CD4-positive, alpha-beta T cell (primary cell): ENCODE measurements at regions not wholly inside any gene's neighbourhood (a gene's known extent, or its start where the extent isn't known, plus 50 kb on each side); places are given as distances from the start of the nearest gene placed in this dataset.

Experiments used
- ATAC-seq: fragments of 200-7000 bp; cut with Tn5 transposase; one replicate; pipeline ENCODE4 v1.10.0; 2022; ENCODE audit warnings: mild to moderate bottlenecking; ENCODE audit not compliant: poor library complexity
- CTCF ChIA-PET: fragments of 350-600 bp; sonication (Branson Sonifier 250); formaldehyde crosslinking; loops from one replicate; lab custom pipeline; 2021; ENCODE audit warnings: antibody characterized with exemption, inconsistent platforms; lab: Charles Lee
- POLR2A ChIA-PET: fragments of 350-600 bp; sonication (Branson Sonifier 250); formaldehyde crosslinking; loops from one replicate; lab custom pipeline; 2021; ENCODE audit warnings: antibody characterized with exemption, inconsistent platforms; lab: Charles Lee
- DNase-seq, 14 experiments: peaks; one replicate each; pipeline ENCODE4 v3.0.0-alpha.2; 2013 to 2020; ENCODE audit warnings: mixed read lengths in 2 of 14
- H3K27ac ChIP-seq, 2 donors: one replicate each; pipeline versions ENCODE4 v1.5.1 to v1.7.0; 2013; ENCODE audit warnings: low read length in 2 of 2, low read depth in 1 of 2, mild to moderate bottlenecking in 1 of 2
- H3K27me3 ChIP-seq, 2 experiments: 1 replicate in 1 of 2; 2 replicates in 1 of 2; pipeline versions ENCODE4 v1.6.1 to v1.7.0; 2013; ENCODE audit warnings: low read length in 2 of 2, control low read depth in 1 of 2, mild to moderate bottlenecking in 1 of 2, moderate library complexity in 1 of 2; ENCODE audit not compliant: insufficient read depth in 2 of 2, control insufficient read depth in 1 of 2
- H3K36me3 ChIP-seq: one replicate; pipeline ENCODE4 v1.6.1; 2013; ENCODE audit warnings: low read length, control low read depth; ENCODE audit not compliant: insufficient read depth
- H3K4me1 ChIP-seq: one replicate; pipeline ENCODE4 v1.6.1; 2013; ENCODE audit warnings: low read length, control low read depth; ENCODE audit not compliant: insufficient read depth
- H3K4me3 ChIP-seq: one replicate; pipeline ENCODE4 v1.5.1; 2013; ENCODE audit warnings: mild to moderate bottlenecking, low read length, moderate library complexity
- H3K9me3 ChIP-seq, 2 experiments: 1 replicate in 1 of 2; 2 replicates in 1 of 2; pipeline versions ENCODE4 v1.6.1 to v1.7.0; 2013; ENCODE audit warnings: low read length in 2 of 2, mild to moderate bottlenecking in 2 of 2, control low read depth in 1 of 2, moderate library complexity in 1 of 2; ENCODE audit not compliant: control insufficient read depth in 1 of 2, insufficient read depth in 1 of 2
- H3K27ac Mint-ChIP-seq: one replicate; pipeline ENCODE4 v1.8.0; 2020; ENCODE audit warnings: mixed read lengths
- H3K27me3 Mint-ChIP-seq: one replicate; pipeline ENCODE4 v1.8.0; 2021; ENCODE audit warnings: mixed read lengths
- H3K36me3 Mint-ChIP-seq: one replicate; pipeline ENCODE4 v1.8.0; 2021; ENCODE audit warnings: low read depth, mixed read lengths
- H3K4me1 Mint-ChIP-seq: one replicate; pipeline ENCODE4 v1.8.0; 2021; ENCODE audit warnings: low read depth, mixed read lengths
- H3K4me3 Mint-ChIP-seq: one replicate; pipeline ENCODE4 v1.8.0; 2020; ENCODE audit warnings: mild to moderate bottlenecking, mixed read lengths
- H3K9me3 Mint-ChIP-seq: one replicate; pipeline ENCODE4 v1.8.0; 2020; ENCODE audit warnings: mixed read lengths
- CTCF ChIP-seq: fragments of 200-600 bp; IDR thresholded peaks from one replicate; pipeline ENCODE4 v1.8.0; 2022; ENCODE audit warnings: antibody characterized with exemption, mild to moderate bottlenecking
- intact Hi-C, 2 experiments: fragments of 100-400 bp; cut with DNase I in 1 of 2; cut with micrococcal nuclease in 1 of 2; formaldehyde crosslinking; loops; one replicate each; pipeline versions ENCODE4 v1.15.1 to v1.9.0; 2023 to 2025; cut with DNase I, micrococcal nuclease

GRCh38 chr1:5730272-5731109 lies 261.7 kb downstream of the NPHP4 start:
- no peak overlapping the region for H3K4me3 ChIP-seq
- Mint-ChIP-seq H3K4me3 (no peak overlapping the region), H3K9me3 (no peaks in the 10 kb centered on the region), H3K27ac (no peak overlapping the region), H3K36me3 (no peaks in the 10 kb centered on the region), H3K27me3 (peaks cover 14% of the 10 kb centered on the region), H3K4me1 (peaks cover 5% of the 10 kb centered on the region)
- no peaks in the 10 kb centered on the region for H3K4me1 ChIP-seq
- DNase-seq = no peak
- no peak for TF ChIP-seq CTCF
- no peak for ATAC-seq
- CTCF ChIA-PET = no interaction called here
- no peaks in the 10 kb centered on the region for H3K36me3 ChIP-seq
- peaks cover 0 to 3% of the 10 kb centered on the region in 2 experiments for H3K27me3 ChIP-seq
- POLR2A ChIA-PET = no interaction called here
- intact Hi-C loops = no loop called here
- no peak overlapping the region for H3K27ac ChIP-seq
- H3K9me3 ChIP-seq = no peaks in the 10 kb centered on the region

- no peaks in the 10 kb centered on the region for H3K36me3 ChIP-seq
- intact Hi-C loops = no loop called here
- Mint-ChIP-seq H3K27ac (no peak overlapping the region), H3K9me3 (no peaks in the 10 kb centered on the region), H3K4me3 (no peak overlapping the region), H3K4me1 (peaks cover 5% of the 10 kb centered on the region), H3K27me3 (peaks cover 16% of the 10 kb centered on the region), H3K36me3 (no peaks in the 10 kb centered on the region)
- ATAC-seq = no peak
- no peak for TF ChIP-seq CTCF
- DNase-seq = no peak
- H3K4me1 ChIP-seq = no peaks in the 10 kb centered on the region
- H3K4me3 ChIP-seq = no peak overlapping the region
- H3K27ac ChIP-seq = no peak overlapping the region
- ChIA-PET CTCF (no interaction called here), POLR2A (no interaction called here)
- H3K27me3 ChIP-seq = peaks cover 0 to 1% of the 10 kb centered on the region in 2 experiments
- no peaks in the 10 kb centered on the region for H3K9me3 ChIP-seq
Observed at GRCh38 chr1:5729636-5730145, 262.5 kb downstream of the NPHP4 start.

GRCh38 chr1:5728663-5729355 lies 263.4 kb downstream of the NPHP4 start:
- DNase-seq = peak in 1 of 14 experiments; percentile 2
- no peaks in the 10 kb centered on the region for H3K36me3 Mint-ChIP-seq
- Histone ChIP-seq H3K4me3 (no peak overlapping the region), H3K27me3 (peaks cover 0 to 3% of the 10 kb centered on the region in 2 experiments), H3K4me1 (no peaks in the 10 kb centered on the region), H3K27ac (no peak overlapping the region), H3K9me3 (no peaks in the 10 kb centered on the region), H3K36me3 (no peaks in the 10 kb centered on the region)
- no peak for TF ChIP-seq CTCF
- intact Hi-C loops = no loop called here
- no peak for ATAC-seq
- H3K9me3 Mint-ChIP-seq = no peaks in the 10 kb centered on the region
- ChIA-PET CTCF (no interaction called here), POLR2A (no interaction called here)
- peaks cover 20% of the 10 kb centered on the region for H3K27me3 Mint-ChIP-seq
- peaks cover 5% of the 10 kb centered on the region for H3K4me1 Mint-ChIP-seq
- H3K27ac Mint-ChIP-seq = no peak overlapping the region
- no peak overlapping the region for H3K4me3 Mint-ChIP-seq
